GM12878 (cell line): ENCODE measurements at regions not wholly inside any gene's neighbourhood (a gene's known extent, or its start where the extent isn't known, plus 50 kb on each side); places are given as distances from the start of the nearest gene placed in this dataset.
A peak's percentile ranks its signal among the peaks of the same experiment; 100 is the strongest.

Experiments used
- ATAC-seq: fragments of 200-7000 bp; cut with Tn5 transposase; 3 replicates; pipeline ENCODE4 v1.9.1; 2020; ENCODE audit warnings: mild to moderate bottlenecking, moderate library complexity
- BruUV-seq: library from RNA; stranded (reverse); fragments of 400-500 nt; replicated peaks from 2 replicates; lab custom pipeline; 2021; lab: Mats Ljungman, UMichigan
- CTCF ChIA-PET: fragments of 300-600 bp; sonication (Branson Sonifier 250); formaldehyde crosslinking; extraction: SDS; loops from one replicate; lab custom pipeline; 2021; ENCODE audit warnings: inconsistent platforms; lab: Yijun Ruan, JAX
- POLR2A ChIA-PET: fragments of 350-600 bp; formaldehyde crosslinking; extraction: SDS; loops from one replicate; lab custom pipeline; 2021; ENCODE audit warnings: inconsistent platforms; lab: Charles Lee
- RAD21 ChIA-PET: fragments of 300-600 bp; sonication (Branson Sonifier 250); formaldehyde crosslinking; loops from one replicate; lab custom pipeline; 2023; ENCODE audit warnings: antibody characterized with exemption; ENCODE audit not compliant: unreplicated experiment; lab: Charles Lee
- SMC1A ChIA-PET: fragments of 300-600 bp; sonication (Branson Sonifier 250); formaldehyde crosslinking; loops from one replicate; lab custom pipeline; 2023; ENCODE audit not compliant: unreplicated experiment, uncharacterized antibody; lab: Charles Lee
- DNase-seq: peaks from one replicate; pipeline ENCODE4 v3.0.0-alpha.2; 2011; ENCODE audit warnings: low read depth, low spot score
- FAIRE-seq: peaks from 3 replicates; lab custom pipeline; 2011; peaks lifted over from hg19 to GRCh38; lab: Jason Lieb, UNC
- H2AFZ ChIP-seq: 2 replicates; pipeline ENCODE4 v1.6.0; 2011; ENCODE audit warnings: low read depth, low read length, control low read depth; ENCODE audit not compliant: control insufficient read depth
- H3K27ac ChIP-seq: 2 replicates; pipeline ENCODE4 v1.5.1; 2011; ENCODE audit warnings: control low read depth; ENCODE audit not compliant: control insufficient read depth, insufficient read depth
- H3K27me3 ChIP-seq, 2 experiments: replicated peaks in 1 of 2; 2 replicates each; pipeline versions ENCODE4 v1.6.0 to v1.6.1; 2011; ENCODE audit warnings: low read length in 1 of 2; ENCODE audit not compliant: control insufficient read depth in 2 of 2, insufficient read depth in 2 of 2
- H3K36me3 ChIP-seq, 2 experiments: 2 replicates each; pipeline ENCODE4 v1.5.1; 2011; ENCODE audit warnings: low read length in 1 of 2; ENCODE audit not compliant: control insufficient read depth in 2 of 2, insufficient read depth in 2 of 2
- H3K4me1 ChIP-seq: 2 replicates; pipeline ENCODE4 v1.6.1; 2011; ENCODE audit warnings: mild to moderate bottlenecking, low read length, moderate library complexity, mixed read lengths; ENCODE audit not compliant: control insufficient read depth, insufficient read depth
- H3K4me2 ChIP-seq: 2 replicates; pipeline ENCODE4 v1.6.0; 2011; ENCODE audit warnings: control low read depth; ENCODE audit not compliant: control insufficient read depth, insufficient read depth
- H3K4me3 ChIP-seq: fragments of 200-600 bp; sonication (generic); 2 replicates; pipeline ENCODE4 v1.5.1; 2016
- H3K79me2 ChIP-seq: 2 replicates; pipeline ENCODE4 v1.6.0; 2011; ENCODE audit warnings: low read length; ENCODE audit not compliant: control insufficient read depth, insufficient read depth
- H3K9ac ChIP-seq: 2 replicates; pipeline ENCODE4 v1.8.0; 2011; ENCODE audit warnings: low read length, control low read depth, mixed read lengths; ENCODE audit not compliant: control insufficient read depth, insufficient read depth
- H3K9me3 ChIP-seq: replicated peaks from 3 replicates; pipeline ENCODE4 v1.5.1; 2011; ENCODE audit warnings: mild to moderate bottlenecking, low read length; ENCODE audit not compliant: control insufficient read depth, insufficient read depth
- H4K20me1 ChIP-seq: 2 replicates; pipeline ENCODE4 v1.6.0; 2011; ENCODE audit not compliant: control insufficient read depth, insufficient read depth
- ASH2L ChIP-seq: fragments of 300-600, 200-600 bp; sonication (generic); IDR thresholded peaks from 2 replicates; pipeline ENCODE4 v1.6.1; 2017; ENCODE audit warnings: low read depth, mild to moderate bottlenecking, borderline replicate concordance
- BRCA1 ChIP-seq: IDR thresholded peaks from 2 replicates; pipeline ENCODE4 v1.6.1; 2011; ENCODE audit warnings: low read depth, low read length, improper control_type of control experiment
- FOXK2 ChIP-seq: fragments of 450-650 bp; IDR thresholded peaks from 2 replicates; pipeline ENCODE4 v1.6.1; 2017; ENCODE audit warnings: mild to moderate bottlenecking, moderate library complexity
- FOXM1 ChIP-seq: IDR thresholded peaks from 2 replicates; pipeline ENCODE4 v1.6.1; 2012; ENCODE audit warnings: low read depth, mild to moderate bottlenecking, inconsistent platforms, low read length, moderate library complexity
- HDAC2 ChIP-seq: fragments of 200-600 bp; sonication (generic); IDR thresholded peaks from 2 replicates; pipeline ENCODE4 v1.6.1; 2017
- JUNB ChIP-seq: IDR thresholded peaks from 2 replicates; pipeline ENCODE4 v1.6.1; 2016; ENCODE audit warnings: antibody characterized with exemption, mild to moderate bottlenecking
- KLF5 ChIP-seq: fragments of 450-650 bp; IDR thresholded peaks from 2 replicates; pipeline ENCODE4 v1.6.1; 2014; ENCODE audit warnings: mild to moderate bottlenecking; ENCODE audit not compliant: partially characterized antibody
- NR2F1 ChIP-seq: fragments of 450-650 bp; conservative IDR thresholded peaks from 2 replicates; pipeline ENCODE4 v1.6.1; 2017; ENCODE audit warnings: mild to moderate bottlenecking
- POLR2AphosphoS5 ChIP-seq: IDR thresholded peaks from 2 replicates; pipeline ENCODE4 v1.6.1; 2011; ENCODE audit warnings: mild to moderate bottlenecking, low read length, inconsistent platforms
- RAD51 ChIP-seq: fragments of 450-650 bp; IDR thresholded peaks from 2 replicates; pipeline ENCODE4 v1.6.1; 2016; ENCODE audit warnings: moderate library complexity, mild to moderate bottlenecking, inconsistent platforms
- SIN3A ChIP-seq: IDR thresholded peaks from 2 replicates; pipeline ENCODE4 v1.6.1; 2012; ENCODE audit warnings: low read depth, low read length, improper control_type of control experiment
- TARDBP ChIP-seq: IDR thresholded peaks from 2 replicates; pipeline ENCODE4 v1.6.1; 2016; ENCODE audit warnings: borderline replicate concordance
- TCF12 ChIP-seq: IDR thresholded peaks from 2 replicates; pipeline ENCODE4 v1.6.1; 2011; ENCODE audit warnings: low read depth, mild to moderate bottlenecking, low read length
- YBX1 ChIP-seq: fragments of 450-650 bp; IDR thresholded peaks from 2 replicates; pipeline ENCODE4 v1.6.1; 2016; ENCODE audit warnings: antibody characterized with exemption
- ZNF24 ChIP-seq: fragments of 450-650 bp; IDR thresholded peaks from 2 replicates; pipeline ENCODE4 v1.6.1; 2017; ENCODE audit warnings: antibody characterized with exemption, mild to moderate bottlenecking
- ZNF622 ChIP-seq: fragments of 450-650 bp; IDR thresholded peaks from 2 replicates; pipeline ENCODE4 v1.6.1; 2017; ENCODE audit warnings: mild to moderate bottlenecking, inconsistent platforms
- WGBS: methylation state at CpG from one replicate; pipeline ENCODE4 v1.1.6; 2016; ENCODE audit warnings: low lambda C conversion rate; ENCODE audit not compliant: insufficient replicate concordance, insufficient coverage; ENCODE audit errors: missing lambda C conversion rate; 5-methylcytosine and 5-hydroxymethylcytosine counted together
- in situ Hi-C: fragments of 300-500 bp; cut with MboI; formaldehyde crosslinking; loops from 9 replicates; pipeline ENCODE4 v1.14.3; 2018; ENCODE audit warnings: mixed read lengths
- intact Hi-C: fragments of 100-400 bp; cut with micrococcal nuclease; formaldehyde crosslinking; loops from one replicate; pipeline ENCODE4 v1.14.2; 2022; ENCODE audit not compliant: unreplicated experiment
- TF ChIP-seq, protein P1 (sequence below): IDR thresholded peaks from 2 replicates; pipeline ENCODE4 v1.6.1; 2011; ENCODE audit warnings: borderline replicate concordance, low read depth, mild to moderate bottlenecking, moderate library complexity, mixed read lengths, low read length; ENCODE audit not compliant: insufficient read depth; ENCODE audit errors: extremely low read length
- TF ChIP-seq, protein P2 (sequence below): fragments of 450-650 bp; IDR thresholded peaks from 2 replicates; pipeline ENCODE4 v1.6.1; 2016; ENCODE audit warnings: mild to moderate bottlenecking
- TF ChIP-seq, protein P3 (sequence below): fragments of 450-650 bp; IDR thresholded peaks from 2 replicates; pipeline ENCODE4 v1.6.1; 2017; ENCODE audit warnings: mild to moderate bottlenecking, low read depth, inconsistent platforms; ENCODE audit not compliant: poor library complexity, severe bottlenecking
- TF ChIP-seq, protein P4 (sequence below), 3 experiments: IDR thresholded peaks in 2 of 3; conservative IDR thresholded peaks in 1 of 3; 2 replicates each; pipeline ENCODE4 v1.5.1; 2011; ENCODE audit warnings: low read depth in 3 of 3, low read length in 3 of 3, mild to moderate bottlenecking in 3 of 3, control low read depth in 2 of 3, moderate library complexity in 2 of 3, inconsistent platforms in 1 of 3, mixed read lengths in 1 of 3; ENCODE audit not compliant: control insufficient read depth in 2 of 3, insufficient read depth in 1 of 3; ENCODE audit errors: extremely low read depth in 1 of 3

DNA sequence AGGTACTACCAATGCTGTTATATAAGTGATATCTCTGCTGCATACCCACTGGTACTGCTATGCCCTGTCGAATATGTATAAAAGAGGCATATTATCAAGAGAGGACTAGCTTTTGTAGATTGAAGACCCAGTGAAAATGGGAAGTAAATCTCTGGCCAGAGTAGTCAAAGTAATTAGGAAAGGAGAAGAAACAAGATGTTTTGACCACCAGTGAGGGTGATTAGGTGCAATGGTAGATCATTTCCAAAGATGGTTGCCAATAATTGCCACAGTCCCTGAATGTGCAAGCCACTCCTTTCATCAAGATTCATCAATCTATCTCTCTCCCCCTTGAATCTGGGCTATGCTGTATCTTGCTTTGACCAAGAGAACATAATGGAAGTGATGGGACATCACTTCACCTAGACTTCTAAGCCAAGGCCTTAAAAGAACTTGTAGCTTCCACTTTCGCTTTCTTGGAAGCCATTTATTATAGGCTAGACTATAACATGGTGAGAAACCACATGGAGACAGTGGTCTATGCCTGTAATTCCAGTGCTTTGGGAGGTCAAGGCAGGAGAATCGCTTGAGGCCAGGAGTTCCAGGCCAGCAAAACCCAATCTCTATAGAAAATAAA is 52.6 kb upstream of the ST8SIA6 start:
- WGBS, result 56% methylated on average over 3 of the region's 3 CpGs
- no peak overlapping the region for H3K27ac ChIP-seq

More for the DNA sequence above, 52.6 kb upstream of the ST8SIA6 start:
- Histone ChIP-seq H3K9ac (no peak overlapping the region), H3K27me3 (no peaks in the 10 kb centered on the region; a peak in 1 of 4 replicates), H3K79me2 (no peaks in the 10 kb centered on the region), H4K20me1 (no peaks in the 10 kb centered on the region), H3K4me3 (no peak overlapping the region), H3K4me1 (peaks cover 20% of the 10 kb centered on the region)
- RAD21 ChIA-PET, result interaction anchor here (1.3 kb wide), 1 partner anchor 91 kb away, joined by 3 read pairs; no protein-coding TSS in a partner anchor
- SMC1A ChIA-PET, result interaction anchor here (1.0 to 7.4 kb wide), 3 partner anchors 12 to 72 kb away, joined by 3 to 48 read pairs (median 4); no protein-coding TSS in a partner anchor
- in situ Hi-C loops, result no loop called here
- FAIRE-seq (no peak), DNase-seq (no peak), ATAC-seq (no peak)
- no TSS peak for BruUV-seq
- no peak for TF ChIP-seq ZNF622
- TF ChIP-seq TARDBP, result no peak
- TF ChIP-seq YBX1, result no peak
- TF ChIP-seq ZNF24, result no peak
- TF ChIP-seq, protein P1, sequence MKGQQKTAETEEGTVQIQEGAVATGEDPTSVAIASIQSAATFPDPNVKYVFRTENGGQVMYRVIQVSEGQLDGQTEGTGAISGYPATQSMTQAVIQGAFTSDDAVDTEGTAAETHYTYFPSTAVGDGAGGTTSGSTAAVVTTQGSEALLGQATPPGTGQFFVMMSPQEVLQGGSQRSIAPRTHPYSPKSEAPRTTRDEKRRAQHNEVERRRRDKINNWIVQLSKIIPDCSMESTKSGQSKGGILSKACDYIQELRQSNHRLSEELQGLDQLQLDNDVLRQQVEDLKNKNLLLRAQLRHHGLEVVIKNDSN, result no peak
- TF ChIP-seq, protein P2, sequence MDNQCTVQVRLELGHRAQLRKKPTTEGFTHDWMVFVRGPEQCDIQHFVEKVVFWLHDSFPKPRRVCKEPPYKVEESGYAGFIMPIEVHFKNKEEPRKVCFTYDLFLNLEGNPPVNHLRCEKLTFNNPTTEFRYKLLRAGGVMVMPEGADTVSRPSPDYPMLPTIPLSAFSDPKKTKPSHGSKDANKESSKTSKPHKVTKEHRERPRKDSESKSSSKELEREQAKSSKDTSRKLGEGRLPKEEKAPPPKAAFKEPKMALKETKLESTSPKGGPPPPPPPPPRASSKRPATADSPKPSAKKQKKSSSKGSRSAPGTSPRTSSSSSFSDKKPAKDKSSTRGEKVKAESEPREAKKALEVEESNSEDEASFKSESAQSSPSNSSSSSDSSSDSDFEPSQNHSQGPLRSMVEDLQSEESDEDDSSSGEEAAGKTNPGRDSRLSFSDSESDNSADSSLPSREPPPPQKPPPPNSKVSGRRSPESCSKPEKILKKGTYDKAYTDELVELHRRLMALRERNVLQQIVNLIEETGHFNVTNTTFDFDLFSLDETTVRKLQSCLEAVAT, result no peak
- no peak for TF ChIP-seq HDAC2
- TF ChIP-seq ASH2L, result no peak
- no peak for TF ChIP-seq POLR2AphosphoS5
- TF ChIP-seq, protein P3, sequence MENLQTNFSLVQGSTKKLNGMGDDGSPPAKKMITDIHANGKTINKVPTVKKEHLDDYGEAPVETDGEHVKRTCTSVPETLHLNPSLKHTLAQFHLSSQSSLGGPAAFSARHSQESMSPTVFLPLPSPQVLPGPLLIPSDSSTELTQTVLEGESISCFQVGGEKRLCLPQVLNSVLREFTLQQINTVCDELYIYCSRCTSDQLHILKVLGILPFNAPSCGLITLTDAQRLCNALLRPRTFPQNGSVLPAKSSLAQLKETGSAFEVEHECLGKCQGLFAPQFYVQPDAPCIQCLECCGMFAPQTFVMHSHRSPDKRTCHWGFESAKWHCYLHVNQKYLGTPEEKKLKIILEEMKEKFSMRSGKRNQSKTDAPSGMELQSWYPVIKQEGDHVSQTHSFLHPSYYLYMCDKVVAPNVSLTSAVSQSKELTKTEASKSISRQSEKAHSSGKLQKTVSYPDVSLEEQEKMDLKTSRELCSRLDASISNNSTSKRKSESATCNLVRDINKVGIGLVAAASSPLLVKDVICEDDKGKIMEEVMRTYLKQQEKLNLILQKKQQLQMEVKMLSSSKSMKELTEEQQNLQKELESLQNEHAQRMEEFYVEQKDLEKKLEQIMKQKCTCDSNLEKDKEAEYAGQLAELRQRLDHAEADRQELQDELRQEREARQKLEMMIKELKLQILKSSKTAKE, result no peak
- no peak for TF ChIP-seq RAD51
- TF ChIP-seq SIN3A, result no peak
- no peak for TF ChIP-seq TCF12
- no peak for TF ChIP-seq JUNB
- no peak for TF ChIP-seq NR2F1
- no peak for TF ChIP-seq BRCA1
- no peak for TF ChIP-seq FOXM1
- no peak for TF ChIP-seq FOXK2
- no peak for TF ChIP-seq KLF5
- TF ChIP-seq, protein P4, sequence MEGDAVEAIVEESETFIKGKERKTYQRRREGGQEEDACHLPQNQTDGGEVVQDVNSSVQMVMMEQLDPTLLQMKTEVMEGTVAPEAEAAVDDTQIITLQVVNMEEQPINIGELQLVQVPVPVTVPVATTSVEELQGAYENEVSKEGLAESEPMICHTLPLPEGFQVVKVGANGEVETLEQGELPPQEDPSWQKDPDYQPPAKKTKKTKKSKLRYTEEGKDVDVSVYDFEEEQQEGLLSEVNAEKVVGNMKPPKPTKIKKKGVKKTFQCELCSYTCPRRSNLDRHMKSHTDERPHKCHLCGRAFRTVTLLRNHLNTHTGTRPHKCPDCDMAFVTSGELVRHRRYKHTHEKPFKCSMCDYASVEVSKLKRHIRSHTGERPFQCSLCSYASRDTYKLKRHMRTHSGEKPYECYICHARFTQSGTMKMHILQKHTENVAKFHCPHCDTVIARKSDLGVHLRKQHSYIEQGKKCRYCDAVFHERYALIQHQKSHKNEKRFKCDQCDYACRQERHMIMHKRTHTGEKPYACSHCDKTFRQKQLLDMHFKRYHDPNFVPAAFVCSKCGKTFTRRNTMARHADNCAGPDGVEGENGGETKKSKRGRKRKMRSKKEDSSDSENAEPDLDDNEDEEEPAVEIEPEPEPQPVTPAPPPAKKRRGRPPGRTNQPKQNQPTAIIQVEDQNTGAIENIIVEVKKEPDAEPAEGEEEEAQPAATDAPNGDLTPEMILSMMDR (IDR thresholded peaks at IDR 0.05 in 2 of 3, conservative IDR thresholded peaks at IDR 0.05 in 1 of 3; ENCODE audit: control insufficient read depth in 2 of 3, extremely low read depth in 1 of 3, insufficient read depth in 1 of 3, low read depth in 3 of 3, low read length in 3 of 3), result no peak
- TF ChIP-seq, all 136 proteins: peak for 0
- Histone ChIP-seq H3K36me3 (no peaks in the 10 kb centered on the region), H2AFZ (peak overlapping the region; percentile 31), H3K4me2 (no peak overlapping the region), H3K9me3 (no peaks in the 10 kb centered on the region)
- ChIA-PET CTCF (interaction anchor here (1.3 to 4.7 kb wide), 3 partner anchors 10 to 69 kb away, joined by 3 to 18 read pairs (median 4); no protein-coding TSS in a partner anchor), POLR2A (interaction anchor here (1.1 kb wide), 1 partner anchor 16 kb away, joined by 7 read pairs; no protein-coding TSS in a partner anchor)
- intact Hi-C loops, result no loop called here
